ENCODE measurements at regions not wholly inside any gene's neighbourhood (a gene's known extent, or its start where the extent isn't known, plus 50 kb on each side); places are given as distances from the start of the nearest gene placed in this dataset.
A peak's percentile ranks its signal among the peaks of the same experiment; 100 is the strongest.

DNA sequence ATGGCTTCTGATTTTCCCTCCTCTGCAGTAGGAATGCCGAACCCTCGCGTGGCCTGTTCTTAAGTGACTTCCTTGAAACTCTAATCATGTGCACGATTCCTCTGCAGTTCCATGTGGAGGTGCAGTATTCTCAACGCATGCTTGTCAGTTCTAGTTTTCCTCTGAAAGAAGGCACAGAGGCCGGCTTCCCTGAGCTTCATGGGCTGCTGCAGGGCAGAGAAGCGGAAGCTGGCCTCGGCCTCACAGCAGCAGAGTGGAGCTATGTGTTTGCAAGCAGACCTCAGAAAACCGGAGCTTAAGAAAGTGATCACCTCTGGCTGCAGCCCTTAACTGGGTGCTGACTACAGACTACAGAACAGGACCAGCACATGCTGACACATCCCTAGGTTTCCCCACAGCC, 500.7 kb downstream of the GRIN2A start:
- H3K79me1 ChIP-seq (ENCODE audit: low read length): no peaks in the 10 kb centered on the region
- no peak overlapping the region for H4K8ac ChIP-seq (ENCODE audit: low read depth, low read length)
- no peak overlapping the region for H4K12ac ChIP-seq (ENCODE audit: low read depth, low read length)
- no peaks in the 10 kb centered on the region for H3K79me2 ChIP-seq (ENCODE audit: control insufficient read depth, insufficient read depth, low read length, poor library complexity)
- H2AFZ ChIP-seq (ENCODE audit: insufficient read depth, low read length, poor library complexity): no peak overlapping the region
- WGBS (ENCODE audit: extremely low coverage, insufficient coverage, insufficient read length): no CpG with 5 or more reads among the region's 9 CpGs
- no peak for DNase-seq
- no peak overlapping the region for H2BK120ac ChIP-seq (ENCODE audit: insufficient read depth, low read length, poor library complexity)
- H2AK5ac ChIP-seq (ENCODE audit: low read length): no peak overlapping the region
- H3K27me3 ChIP-seq (ENCODE audit: insufficient read depth, low read length): no peaks in the 10 kb centered on the region
- no peak overlapping the region for H3K4me2 ChIP-seq (ENCODE audit: low read length)
- H3K4me3 ChIP-seq (ENCODE audit: low read depth, low read length): no peak overlapping the region
- no peaks in the 10 kb centered on the region for H3K36me3 ChIP-seq (ENCODE audit: control insufficient read depth in 1 of 2, insufficient read depth in 2 of 2, low read length in 2 of 2)
- no peak overlapping the region for H4K91ac ChIP-seq (ENCODE audit: low read depth, low read length)
- H3K23ac ChIP-seq (ENCODE audit: low read length): no peak overlapping the region
- no peak overlapping the region for H2BK12ac ChIP-seq (ENCODE audit: low read length)
- H3K4me1 ChIP-seq (ENCODE audit: control insufficient read depth in 1 of 2, insufficient read depth in 2 of 2, low read length in 2 of 2): no peaks in the 10 kb centered on the region
- H3K9ac ChIP-seq (ENCODE audit: low read length): no peak overlapping the region
- H3K14ac ChIP-seq (ENCODE audit: low read length): no peak overlapping the region
- H3K4ac ChIP-seq (ENCODE audit: low read depth, low read length): no peak overlapping the region
- no peak overlapping the region for H2BK5ac ChIP-seq (ENCODE audit: low read depth, low read length, poor library complexity)
- no peaks in the 10 kb centered on the region for H3K9me3 ChIP-seq (ENCODE audit: insufficient read depth, low read depth, low read length)
- H3K18ac ChIP-seq (ENCODE audit: low read length): no peak overlapping the region
- no peak overlapping the region for H3K27ac ChIP-seq (ENCODE audit: low read depth, low read length)

DNA sequence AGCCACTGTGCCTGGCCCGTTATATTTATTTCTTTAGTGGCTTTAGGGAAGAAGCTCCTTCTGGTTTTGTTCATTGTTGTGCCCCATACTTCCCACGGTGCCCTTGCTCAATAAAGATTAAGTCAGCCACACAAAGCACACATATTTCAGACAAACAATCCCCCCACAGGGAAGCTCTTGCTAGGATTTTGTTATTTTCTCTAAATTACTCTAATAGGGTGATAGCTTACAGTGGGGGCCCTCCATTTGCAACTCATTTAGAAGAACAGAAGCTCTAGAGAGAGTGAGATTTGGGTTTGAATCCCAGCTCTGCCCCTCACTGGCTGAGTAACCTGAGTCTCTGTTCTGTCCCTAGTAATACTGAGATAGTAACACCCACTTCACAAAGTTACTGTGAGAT, 499.9 kb downstream of the GRIN2A start:
- no peaks in the 10 kb centered on the region for H3K36me3 ChIP-seq (ENCODE audit: control insufficient read depth in 1 of 2, insufficient read depth in 2 of 2, low read length in 2 of 2)
- H3K27me3 ChIP-seq (ENCODE audit: insufficient read depth, low read length): no peaks in the 10 kb centered on the region
- H3K4me1 ChIP-seq (ENCODE audit: control insufficient read depth in 1 of 2, insufficient read depth in 2 of 2, low read length in 2 of 2): no peaks in the 10 kb centered on the region
- H3K4me3 ChIP-seq (ENCODE audit: low read depth, low read length): no peak overlapping the region
- no peak overlapping the region for H2BK12ac ChIP-seq (ENCODE audit: low read length)
- H4K91ac ChIP-seq (ENCODE audit: low read depth, low read length): no peak overlapping the region
- H3K9me3 ChIP-seq (ENCODE audit: insufficient read depth, low read depth, low read length): no peaks in the 10 kb centered on the region
- no peak overlapping the region for H3K18ac ChIP-seq (ENCODE audit: low read length)
- H3K79me2 ChIP-seq (ENCODE audit: control insufficient read depth, insufficient read depth, low read length, poor library complexity): no peaks in the 10 kb centered on the region
- H2BK5ac ChIP-seq (ENCODE audit: low read depth, low read length, poor library complexity): no peak overlapping the region
- no peak overlapping the region for H3K4ac ChIP-seq (ENCODE audit: low read depth, low read length)
- H4K12ac ChIP-seq (ENCODE audit: low read depth, low read length): no peak overlapping the region
- no peak overlapping the region for H4K8ac ChIP-seq (ENCODE audit: low read depth, low read length)
- H3K14ac ChIP-seq (ENCODE audit: low read length): no peak overlapping the region
- DNase-seq: no peak
- H3K9ac ChIP-seq (ENCODE audit: low read length): no peak overlapping the region
- H3K4me2 ChIP-seq (ENCODE audit: low read length): no peak overlapping the region
- H2AFZ ChIP-seq (ENCODE audit: insufficient read depth, low read length, poor library complexity): no peak overlapping the region
- WGBS (ENCODE audit: extremely low coverage, insufficient coverage, insufficient read length): no CpG with 5 or more reads among the region's 2 CpGs
- no peak overlapping the region for H3K23ac ChIP-seq (ENCODE audit: low read length)
- no peak overlapping the region for H2AK5ac ChIP-seq (ENCODE audit: low read length)
- no peak overlapping the region for H2BK120ac ChIP-seq (ENCODE audit: insufficient read depth, low read length, poor library complexity)
- H3K27ac ChIP-seq (ENCODE audit: low read depth, low read length): no peak overlapping the region
- H3K79me1 ChIP-seq (ENCODE audit: low read length): no peaks in the 10 kb centered on the region

GRCh38 chr16:9683677-9684076, 498.6 kb downstream of the GRIN2A start:
- H3K4me2 ChIP-seq (ENCODE audit: low read length): no peak overlapping the region
- H3K4me3 ChIP-seq (ENCODE audit: low read depth, low read length): no peak overlapping the region
- no peak overlapping the region for H2BK12ac ChIP-seq (ENCODE audit: low read length)
- H4K91ac ChIP-seq (ENCODE audit: low read depth, low read length): no peak overlapping the region
- H4K8ac ChIP-seq (ENCODE audit: low read depth, low read length): no peak overlapping the region
- H3K79me2 ChIP-seq (ENCODE audit: control insufficient read depth, insufficient read depth, low read length, poor library complexity): no peaks in the 10 kb centered on the region
- no peak overlapping the region for H3K23ac ChIP-seq (ENCODE audit: low read length)
- H3K14ac ChIP-seq (ENCODE audit: low read length): no peak overlapping the region
- no peaks in the 10 kb centered on the region for H3K27me3 ChIP-seq (ENCODE audit: insufficient read depth, low read length)
- no peak overlapping the region for H2AFZ ChIP-seq (ENCODE audit: insufficient read depth, low read length, poor library complexity)
- no peak overlapping the region for H3K27ac ChIP-seq (ENCODE audit: low read depth, low read length)
- no peaks in the 10 kb centered on the region for H3K9me3 ChIP-seq (ENCODE audit: insufficient read depth, low read depth, low read length)
- H3K18ac ChIP-seq (ENCODE audit: low read length): no peak overlapping the region
- H4K12ac ChIP-seq (ENCODE audit: low read depth, low read length): no peak overlapping the region
- no peak overlapping the region for H2BK120ac ChIP-seq (ENCODE audit: insufficient read depth, low read length, poor library complexity)
- DNase-seq: no peak
- no peak overlapping the region for H3K9ac ChIP-seq (ENCODE audit: low read length)
- H3K79me1 ChIP-seq (ENCODE audit: low read length): no peaks in the 10 kb centered on the region
- no peaks in the 10 kb centered on the region for H3K4me1 ChIP-seq (ENCODE audit: control insufficient read depth in 1 of 2, insufficient read depth in 2 of 2, low read length in 2 of 2)
- no peak overlapping the region for H3K4ac ChIP-seq (ENCODE audit: low read depth, low read length)
- no peak overlapping the region for H2AK5ac ChIP-seq (ENCODE audit: low read length)
- H2BK5ac ChIP-seq (ENCODE audit: low read depth, low read length, poor library complexity): no peak overlapping the region
- H3K36me3 ChIP-seq (ENCODE audit: control insufficient read depth in 1 of 2, insufficient read depth in 2 of 2, low read length in 2 of 2): no peaks in the 10 kb centered on the region

GRCh38 chr16:9687737-9688319, 494.4 kb downstream of the GRIN2A start:
- no CpG with 5 or more reads among the region's 4 CpGs for WGBS (ENCODE audit: extremely low coverage, insufficient coverage, insufficient read length)
- Histone ChIP-seq H2AFZ (ENCODE audit: insufficient read depth, low read length, poor library complexity) (no peak overlapping the region), H3K27ac (ENCODE audit: low read depth, low read length) (no peak overlapping the region), H3K14ac (ENCODE audit: low read length) (no peak overlapping the region), H2AK5ac (ENCODE audit: low read length) (no peak overlapping the region), H3K4ac (ENCODE audit: low read depth, low read length) (no peak overlapping the region), H3K4me1 (ENCODE audit: control insufficient read depth in 1 of 2, insufficient read depth in 2 of 2, low read length in 2 of 2) (no peaks in the 10 kb centered on the region), H3K27me3 (ENCODE audit: insufficient read depth, low read length) (no peaks in the 10 kb centered on the region), H4K91ac (ENCODE audit: low read depth, low read length) (no peak overlapping the region), H3K9ac (ENCODE audit: low read length) (no peak overlapping the region), H3K36me3 (ENCODE audit: control insufficient read depth in 1 of 2, insufficient read depth in 2 of 2, low read length in 2 of 2) (no peaks in the 10 kb centered on the region), H4K12ac (ENCODE audit: low read depth, low read length) (no peak overlapping the region), H3K79me2 (ENCODE audit: control insufficient read depth, insufficient read depth, low read length, poor library complexity) (no peaks in the 10 kb centered on the region), H3K4me2 (ENCODE audit: low read length) (no peak overlapping the region), H3K18ac (ENCODE audit: low read length) (no peak overlapping the region), H3K9me3 (ENCODE audit: insufficient read depth, low read depth, low read length) (no peaks in the 10 kb centered on the region), H2BK120ac (ENCODE audit: insufficient read depth, low read length, poor library complexity) (no peak overlapping the region), H4K8ac (ENCODE audit: low read depth, low read length) (no peak overlapping the region), H2BK5ac (ENCODE audit: low read depth, low read length, poor library complexity) (no peak overlapping the region), H2BK12ac (ENCODE audit: low read length) (no peak overlapping the region), H3K4me3 (ENCODE audit: low read depth, low read length) (peak overlapping the region; percentile 53), H3K79me1 (ENCODE audit: low read length) (no peaks in the 10 kb centered on the region), H3K23ac (ENCODE audit: low read length) (no peak overlapping the region)
- no peak for DNase-seq
